Thyroid gland (tissue), 4 donors: ENCODE measurements at regions not wholly inside any gene's neighbourhood (a gene's known extent, or its start where the extent isn't known, plus 50 kb on each side); places are given as distances from the start of the nearest gene placed in this dataset.

ENCODE experiments used
- DNase-seq, 2 donors: peaks; one replicate each; pipeline ENCODE4 v3.0.0-alpha.2; 2019
- H3K27ac ChIP-seq, 3 donors: fragments of 200-600 bp; sonication (generic); 1 replicate in 2 of 3; 2 replicates in 1 of 3; pipeline ENCODE4 v1.5.1; 2016 to 2019; ENCODE audit warnings: mild to moderate bottlenecking in 1 of 3, moderate library complexity in 1 of 3
- H3K27me3 ChIP-seq: fragments of 200-600 bp; sonication (generic); one replicate; pipeline ENCODE4 v1.5.1; 2019
- H3K36me3 ChIP-seq, 2 donors: fragments of 200-600 bp; sonication (generic); one replicate each; pipeline ENCODE4 v1.5.1; 2016 to 2019
- H3K4me1 ChIP-seq, 2 donors: fragments of 200-600 bp; sonication (generic); one replicate each; pipeline ENCODE4 v1.5.1; 2017 to 2019
- H3K4me3 ChIP-seq, 3 donors: fragments of 200-600 bp; sonication (generic); replicated peaks in 1 of 3; 1 replicate in 2 of 3; 2 replicates in 1 of 3; pipeline ENCODE4 v1.5.1; 2016; ENCODE audit warnings: mild to moderate bottlenecking in 1 of 3
- H3K9me3 ChIP-seq: fragments of 200-600 bp; sonication (generic); one replicate; pipeline ENCODE4 v1.5.1; 2017
- CTCF ChIP-seq, 6 experiments: fragments of 200-600 bp in 3 of 6; fragments of 450-650 bp in 3 of 6; sonication (generic) in 3 of 6; IDR thresholded peaks; one replicate each; pipeline ENCODE4 v1.5.1; 2016 to 2019; ENCODE audit warnings: antibody characterized with exemption in 6 of 6, mild to moderate bottlenecking in 2 of 6, inconsistent platforms in 1 of 6, moderate library complexity in 1 of 6
- POLR2A ChIP-seq, 2 donors: fragments of 450-650 bp; IDR thresholded peaks; one replicate each; pipeline ENCODE4 v1.6.1; 2017; ENCODE audit warnings: antibody characterized with exemption in 2 of 2, mild to moderate bottlenecking in 2 of 2, moderate library complexity in 1 of 2
- WGBS, 2 donors: methylation state at CpG; one replicate each; pipeline ENCODE4 v1.1.5; 2017; 5-methylcytosine and 5-hydroxymethylcytosine counted together
- intact Hi-C: fragments of 100-400 bp; cut with DNase I; formaldehyde crosslinking; loops from one replicate; pipeline ENCODE4 v1.15.1; 2023

GRCh38 chr12:91870872-91871707 is 274.6 kb downstream of the BTG1 start:
- Histone ChIP-seq H3K27ac (no peak overlapping the region), H3K36me3 (no peaks in the 10 kb centered on the region), H3K4me1 (no peaks in the 10 kb centered on the region), H3K4me3 (no peak overlapping the region), H3K27me3 (no peaks in the 10 kb centered on the region), H3K9me3 (no peaks in the 10 kb centered on the region)
- 89 to 91% methylated on average over 9 of the region's 9 CpGs for WGBS, 2 donors
- DNase-seq, result no peak
- TF ChIP-seq POLR2A (IDR thresholded peaks at IDR 0.05) (no peak), CTCF (IDR thresholded peaks at IDR 0.05) (no peak)
- intact Hi-C loops, result no loop called here

- no peaks in the 10 kb centered on the region for H3K36me3 ChIP-seq
- 83 to 92% methylated on average over 4 of the region's 4 CpGs for WGBS, 2 donors
Measured at GRCh38 chr12:91868054-91868453, 277.6 kb downstream of the BTG1 start.

GRCh38 chr12:91866566-91866965 is 279.1 kb downstream of the BTG1 start:
- DNase-seq, result no peak
- intact Hi-C loops, result no loop called here
- Histone ChIP-seq H3K4me3 (no peak overlapping the region), H3K4me1 (no peaks in the 10 kb centered on the region), H3K27ac (no peak overlapping the region), H3K36me3 (no peaks in the 10 kb centered on the region), H3K9me3 (no peaks in the 10 kb centered on the region), H3K27me3 (no peaks in the 10 kb centered on the region)
- 68 to 82% methylated on average over 5 of the region's 5 CpGs for WGBS, 2 donors
- TF ChIP-seq CTCF (IDR thresholded peaks at IDR 0.05), result no peak
- no peak for TF ChIP-seq POLR2A (IDR thresholded peaks at IDR 0.05)

More at GRCh38 chr12:91868054-91868453, 277.6 kb downstream of the BTG1 start:
- no peak for DNase-seq
- H3K4me3 ChIP-seq, result no peak overlapping the region
- H3K27ac ChIP-seq, result no peak overlapping the region
- intact Hi-C loops, result no loop called here
- no peaks in the 10 kb centered on the region for H3K9me3 ChIP-seq
- H3K4me1 ChIP-seq, result no peaks in the 10 kb centered on the region
- TF ChIP-seq POLR2A (IDR thresholded peaks at IDR 0.05) (no peak), CTCF (IDR thresholded peaks at IDR 0.05) (no peak)
- H3K27me3 ChIP-seq, result no peaks in the 10 kb centered on the region

GRCh38 chr12:91863702-91864101 is 281.9 kb downstream of the BTG1 start:
- no peaks in the 10 kb centered on the region for H3K27me3 ChIP-seq
- H3K9me3 ChIP-seq, result no peaks in the 10 kb centered on the region
- intact Hi-C loops, result no loop called here
- no peak for TF ChIP-seq CTCF (IDR thresholded peaks at IDR 0.05)
- no peak for TF ChIP-seq POLR2A (IDR thresholded peaks at IDR 0.05)
- no peaks in the 10 kb centered on the region for H3K4me1 ChIP-seq
- WGBS, 2 donors, result 84 to 88% methylated on average over 3 of the region's 3 CpGs
- DNase-seq, result no peak
- H3K4me3 ChIP-seq, result no peak overlapping the region
- no peaks in the 10 kb centered on the region for H3K36me3 ChIP-seq
- no peak overlapping the region for H3K27ac ChIP-seq

GRCh38 chr12:91861554-91861953 is 284.1 kb downstream of the BTG1 start:
- whole genome bisulfite sequencing, 2 donors, result 94 to 100% methylated on average over 1 of the region's 1 CpG
- Histone ChIP-seq H3K4me1 (no peaks in the 10 kb centered on the region), H3K27ac (no peak overlapping the region), H3K9me3 (no peaks in the 10 kb centered on the region), H3K27me3 (no peaks in the 10 kb centered on the region), H3K4me3 (no peak overlapping the region), H3K36me3 (no peaks in the 10 kb centered on the region)
- intact Hi-C loops, result no loop called here
- no peak for DNase-seq
- TF ChIP-seq POLR2A (IDR thresholded peaks at IDR 0.05), result no peak
- TF ChIP-seq CTCF (IDR thresholded peaks at IDR 0.05), result no peak
